ENCODE measurements at regions not wholly inside any gene's neighbourhood (a gene's known extent, or its start where the extent isn't known, plus 50 kb on each side); places are given as distances from the start of the nearest gene placed in this dataset.
"Not testable (repeated sequence)": the region's sequence is repeated elsewhere in the genome, so short reads cannot be mapped to it uniquely, and the experiment has no call there.

DNA sequence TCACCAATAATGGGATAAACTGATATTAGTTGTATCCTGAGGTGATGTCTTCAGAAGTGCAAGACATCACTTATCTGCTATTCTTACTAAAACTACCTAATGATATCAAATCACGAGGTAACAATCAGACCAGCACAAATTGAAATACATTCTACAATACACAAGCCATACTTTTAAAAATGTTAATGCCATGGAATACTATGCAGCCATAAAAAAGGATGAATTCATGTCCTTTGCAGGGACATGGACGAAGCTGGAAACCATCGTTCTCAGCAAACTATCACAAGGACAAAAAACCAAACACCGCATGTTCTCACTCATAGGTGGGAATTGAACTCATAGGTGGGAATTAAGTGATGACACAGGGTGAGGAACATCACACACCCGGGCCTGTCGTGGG is 129.3 kb downstream of the SST start:
- no peak for DNase-seq (ENCODE audit: low read depth in 2 of 3, low spot score in 1 of 3)

- no peak for DNase-seq (ENCODE audit: low read depth in 2 of 3, low spot score in 1 of 3)
Measured at GRCh38 chr3:187536185-187536584, 134.0 kb downstream of the SST start.

DNA sequence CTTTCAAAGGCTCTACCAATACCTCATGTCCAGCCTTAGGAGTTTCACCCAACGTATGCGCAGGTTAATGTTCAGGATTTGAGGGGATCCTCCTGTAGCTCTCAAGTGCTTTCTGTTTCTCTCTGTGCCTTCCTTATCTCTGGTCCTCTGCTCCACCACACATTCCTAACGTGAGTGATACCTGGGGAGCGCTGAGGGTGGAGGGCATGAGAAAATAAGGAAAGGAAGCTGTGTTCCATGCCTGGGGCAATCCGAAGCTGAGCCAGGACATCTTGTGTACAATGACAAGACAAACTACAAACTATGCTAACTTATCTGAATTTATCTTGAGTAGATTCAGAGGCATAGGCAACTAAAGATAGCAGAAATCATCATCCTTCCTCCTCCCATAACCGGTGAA is 136.4 kb downstream of the SST start:
- no peak for DNase-seq (ENCODE audit: low read depth in 2 of 3, low spot score in 1 of 3)

- no peak for DNase-seq (ENCODE audit: low read depth in 2 of 3, low spot score in 1 of 3)
Measured at GRCh38 chr3:187531831-187532230, 138.4 kb downstream of the SST start.

DNA sequence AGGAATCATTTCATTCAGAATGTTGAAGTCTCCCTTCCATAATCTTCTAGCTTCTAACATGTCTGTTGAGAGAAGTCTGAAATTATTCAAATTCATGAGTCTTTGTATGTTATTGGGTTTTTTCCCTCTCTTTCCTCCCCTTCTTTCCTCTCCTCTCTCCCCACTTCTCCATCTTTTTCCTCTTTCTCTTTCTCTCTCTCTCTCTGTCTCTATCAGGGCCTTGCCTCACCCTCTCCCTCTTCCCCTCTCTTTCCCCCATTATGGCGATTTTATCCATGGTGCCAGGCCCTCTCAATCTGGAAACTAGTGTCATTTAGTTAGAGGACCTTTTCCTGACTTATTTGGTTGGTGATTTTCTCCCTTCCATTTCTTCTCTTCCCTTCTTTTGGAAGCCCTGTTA is 147.3 kb downstream of the SST start:
- no peak for DNase-seq (ENCODE audit: low read depth in 2 of 3, low spot score in 1 of 3)

DNA sequence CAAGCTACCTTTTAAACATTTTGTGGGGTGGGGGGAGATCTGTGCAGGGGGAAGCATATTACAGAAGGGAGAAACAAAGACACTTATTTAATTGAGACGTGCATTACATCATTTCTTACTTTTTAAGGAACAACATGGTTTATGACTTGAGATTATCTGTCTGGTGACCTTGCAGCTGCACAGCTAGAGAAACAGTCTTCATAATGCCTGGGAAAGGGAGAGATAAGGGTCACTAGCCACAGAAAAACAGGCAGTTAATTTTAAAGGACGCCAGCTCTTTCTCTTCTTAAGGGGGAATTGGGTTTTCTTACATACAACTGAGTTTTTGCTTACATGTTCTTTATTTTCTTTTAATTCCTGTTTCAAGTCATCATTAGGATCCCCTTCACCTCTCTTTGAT is 147.9 kb downstream of the SST start:
- no peak for DNase-seq (ENCODE audit: low read depth in 2 of 3, low spot score in 1 of 3)

- DNase-seq (ENCODE audit: low read depth in 2 of 3, low spot score in 1 of 3): no peak
Measured at GRCh38 chr3:187521546-187521945, 148.6 kb downstream of the SST start.

DNA sequence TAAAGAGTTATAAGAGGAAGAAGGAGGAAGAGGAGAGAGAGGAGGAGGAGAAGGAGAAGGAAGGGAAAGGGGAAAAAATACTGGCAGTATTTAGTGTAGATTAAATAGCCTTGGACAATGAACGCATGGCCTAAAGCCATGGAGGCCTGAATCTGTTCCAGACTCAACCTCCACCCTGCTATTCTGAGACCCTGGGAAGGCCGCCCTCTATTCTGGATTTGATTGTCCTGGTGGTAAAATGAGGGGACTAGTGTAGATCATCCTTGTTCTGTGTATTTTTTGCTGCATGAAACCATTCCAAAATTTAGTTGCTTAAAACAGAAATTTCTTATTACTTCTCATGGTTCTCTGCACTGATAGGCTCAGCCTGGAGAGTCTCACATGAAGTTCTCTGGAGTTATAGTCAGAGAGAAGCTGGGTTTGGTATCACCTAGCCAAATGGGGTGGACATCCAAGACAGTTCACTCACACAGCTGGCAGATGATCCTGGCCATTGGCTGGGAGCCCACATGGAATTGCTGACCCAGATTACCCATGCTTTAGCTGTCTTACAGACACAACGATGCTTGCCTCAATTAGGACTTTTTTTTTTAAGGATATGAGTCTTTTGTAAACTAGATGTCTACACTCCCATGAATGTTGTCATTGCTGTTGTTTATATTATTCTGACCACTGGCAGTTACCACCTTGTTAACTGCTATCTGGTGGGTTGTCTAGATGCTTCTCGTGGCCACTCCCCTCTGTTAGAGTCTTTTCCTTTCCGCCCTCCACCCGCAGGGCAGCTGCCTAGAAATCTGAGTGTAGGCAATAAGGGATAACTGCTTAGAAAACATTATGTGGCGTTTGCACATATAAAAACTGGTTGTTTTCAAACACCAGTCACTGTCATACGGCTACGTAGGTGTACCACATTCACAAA is 149.9 kb downstream of the SST start:
- DNase-seq (ENCODE audit: low read depth in 2 of 3, low spot score in 1 of 3): no peak

GRCh38 chr3:187519428-187519890 is 150.7 kb downstream of the SST start:
- DNase-seq (ENCODE audit: low read depth in 2 of 3, low spot score in 1 of 3): no peak

DNA sequence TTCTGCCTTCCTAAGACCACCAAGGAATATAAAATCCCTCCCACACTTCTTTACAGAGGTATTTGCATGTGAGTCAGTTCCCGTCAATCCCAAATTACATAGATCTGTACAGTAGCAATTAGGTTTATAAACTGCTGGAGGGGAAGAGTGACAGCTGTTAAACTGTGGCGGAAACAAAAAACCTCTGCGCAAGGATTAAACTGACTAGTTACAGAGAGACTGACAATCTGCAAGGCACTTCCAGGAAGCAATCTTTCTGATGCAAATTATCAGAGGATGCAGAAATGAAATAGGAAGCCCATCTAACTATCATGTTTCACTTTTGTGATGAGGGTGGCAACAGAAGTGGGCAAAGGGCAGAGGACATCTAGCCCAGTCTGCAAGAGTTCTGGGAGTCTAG is 150.4 kb downstream of the RTP4 start:
- DNase-seq (ENCODE audit: low read depth in 2 of 3, low spot score in 1 of 3): no peak

DNA sequence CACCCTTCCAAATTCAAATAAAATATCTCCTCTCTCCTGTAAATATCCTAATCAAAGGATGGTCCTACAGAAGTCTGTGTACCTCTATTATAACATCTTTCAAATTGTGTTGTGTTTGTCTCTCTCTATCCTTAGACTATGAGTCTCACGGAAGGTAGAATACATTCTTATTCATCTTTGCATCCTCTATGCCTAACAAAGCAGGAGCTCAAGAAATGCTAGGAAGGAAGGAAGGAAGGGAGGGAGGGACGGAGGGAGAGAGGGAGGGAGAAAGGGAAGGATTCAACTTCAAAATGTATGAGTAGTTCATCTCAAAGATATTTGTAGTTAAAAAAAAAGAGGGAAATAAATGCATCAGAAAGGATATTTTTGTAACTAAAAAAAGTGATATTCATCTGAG is 150.0 kb downstream of the RTP4 start:
- no peak for DNase-seq (ENCODE audit: low read depth in 2 of 3, low spot score in 1 of 3)

DNA sequence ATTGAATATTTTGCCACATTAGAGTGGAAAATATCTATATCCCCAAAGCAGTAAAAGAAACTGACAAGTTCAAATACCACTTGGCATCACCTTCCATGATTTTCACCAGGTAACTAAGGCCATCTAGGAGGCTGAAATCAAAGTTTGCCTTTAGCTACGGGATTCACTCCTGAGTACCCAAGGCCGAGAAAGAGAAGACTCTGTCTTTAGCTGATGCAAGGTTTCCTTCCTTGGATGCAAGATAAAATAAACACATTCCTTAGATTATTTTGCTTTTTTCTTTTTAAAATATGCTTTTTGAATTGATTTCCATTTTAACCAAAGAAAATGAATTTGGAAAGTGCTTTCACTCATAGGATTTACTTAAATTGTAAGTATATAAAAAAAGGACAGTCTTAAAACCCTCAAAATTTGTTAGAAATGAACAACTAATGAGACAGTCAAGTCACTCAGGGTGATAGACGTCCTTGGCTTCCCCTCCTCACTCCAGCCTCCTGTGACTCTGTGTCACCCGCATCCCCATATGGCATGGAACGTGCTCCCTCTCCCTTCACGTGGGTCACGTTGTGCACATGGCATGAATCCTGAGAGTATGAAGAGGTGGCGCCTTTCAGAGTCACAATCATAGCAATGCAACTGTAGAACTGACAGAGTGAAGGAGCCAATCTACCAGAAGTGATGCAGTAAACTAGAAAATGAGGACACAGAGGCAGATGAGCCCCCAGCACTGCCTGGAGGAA is 148.4 kb downstream of the RTP4 start:
- no peak for DNase-seq (ENCODE audit: low read depth in 2 of 3, low spot score in 1 of 3)

DNA sequence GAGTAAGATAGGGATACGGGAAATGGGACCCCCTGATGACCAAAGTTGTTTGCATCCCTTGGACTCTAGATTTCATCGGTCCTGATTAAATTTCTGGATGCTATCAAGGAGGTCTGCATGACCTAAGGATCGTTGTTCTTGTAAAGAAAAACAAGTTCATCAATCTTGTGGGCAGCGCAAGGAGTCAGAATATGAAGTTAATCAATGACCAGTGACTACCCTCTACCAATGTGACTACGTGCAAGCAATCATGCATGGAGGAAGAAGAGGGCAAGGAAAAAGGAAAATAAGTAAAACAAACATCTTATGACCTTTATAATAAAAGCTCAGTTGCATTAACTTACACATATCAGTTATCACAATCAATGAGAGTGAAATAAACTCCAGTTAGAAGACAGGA is 139.7 kb downstream of the RTP4 start:
- no peak for DNase-seq (ENCODE audit: low read depth in 2 of 3, low spot score in 1 of 3)

- no peak for DNase-seq (ENCODE audit: low read depth in 2 of 3, low spot score in 1 of 3)
Measured at GRCh38 chr3:187507266-187507665, 139.1 kb downstream of the RTP4 start.

GRCh38 chr3:187504435-187504834 is 136.2 kb downstream of the RTP4 start:
- DNase-seq (ENCODE audit: low read depth in 2 of 3, low spot score in 1 of 3): no peak

DNA sequence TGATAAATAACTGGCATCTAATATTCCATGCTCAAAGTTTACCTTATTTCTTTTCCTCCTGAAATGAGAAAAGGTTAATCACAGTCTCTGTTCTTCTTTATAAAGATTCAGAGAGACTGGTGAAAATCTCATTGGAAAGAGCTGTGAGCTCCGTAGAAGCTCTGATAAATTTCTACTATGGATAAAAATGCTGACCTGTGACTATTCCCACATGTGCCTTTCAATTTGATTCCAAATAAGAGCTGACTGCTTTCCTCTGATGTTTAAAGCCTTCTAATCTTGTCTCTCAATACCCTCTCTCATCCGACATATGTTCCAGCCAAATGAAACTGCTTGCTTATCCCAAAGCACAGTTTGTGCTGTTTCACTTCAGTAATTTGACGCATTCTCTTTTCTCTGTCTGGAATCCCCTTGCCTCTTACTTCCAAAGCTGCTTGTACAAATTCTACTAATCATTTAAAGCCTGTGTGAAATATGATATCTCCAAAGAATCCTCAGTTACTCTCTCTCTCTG is 130.1 kb downstream of the RTP4 start:
- no peak for DNase-seq (ENCODE audit: low read depth in 2 of 3, low spot score in 1 of 3)

DNA sequence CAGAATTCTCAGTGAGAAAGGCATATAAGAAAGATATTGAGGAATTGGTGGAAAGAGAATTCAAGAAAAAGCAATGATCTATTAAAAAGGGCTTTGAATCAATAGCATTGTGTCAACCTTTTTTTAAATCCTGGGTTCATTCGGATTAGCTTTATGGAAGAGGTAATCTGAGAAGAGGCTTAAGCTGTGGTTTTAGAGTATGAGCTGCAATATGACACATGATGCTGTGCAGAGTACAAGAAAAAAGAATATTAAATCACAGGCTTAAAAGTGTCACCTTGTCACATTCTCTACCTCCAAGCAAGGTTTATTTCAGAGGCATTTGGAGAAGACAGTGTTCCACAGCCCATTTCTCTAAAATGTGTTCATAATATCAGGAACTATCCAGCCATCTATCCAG is 128.9 kb downstream of the RTP4 start:
- no peak for DNase-seq (ENCODE audit: low read depth in 2 of 3, low spot score in 1 of 3)

DNA sequence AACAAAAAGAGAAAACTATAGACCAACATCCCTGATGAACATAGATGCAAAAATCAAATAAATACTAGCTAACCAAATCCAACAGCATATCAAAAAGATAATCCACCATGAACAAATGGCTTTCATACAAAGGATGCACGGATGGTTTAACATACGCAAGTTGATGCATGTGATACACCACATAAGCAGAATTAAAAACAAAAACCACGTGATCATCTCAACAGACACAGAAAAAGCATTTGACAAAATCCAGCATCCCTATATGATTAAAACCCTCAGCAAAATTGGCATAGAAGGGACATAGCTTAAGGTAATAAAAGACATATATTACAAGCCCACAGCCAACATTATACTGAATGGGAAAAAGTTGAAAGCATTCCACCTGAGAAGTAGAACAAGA is 125.9 kb downstream of the RTP4 start:
- not testable (repeated sequence) for DNase-seq (ENCODE audit: low read depth in 2 of 3, low spot score in 1 of 3)

DNA sequence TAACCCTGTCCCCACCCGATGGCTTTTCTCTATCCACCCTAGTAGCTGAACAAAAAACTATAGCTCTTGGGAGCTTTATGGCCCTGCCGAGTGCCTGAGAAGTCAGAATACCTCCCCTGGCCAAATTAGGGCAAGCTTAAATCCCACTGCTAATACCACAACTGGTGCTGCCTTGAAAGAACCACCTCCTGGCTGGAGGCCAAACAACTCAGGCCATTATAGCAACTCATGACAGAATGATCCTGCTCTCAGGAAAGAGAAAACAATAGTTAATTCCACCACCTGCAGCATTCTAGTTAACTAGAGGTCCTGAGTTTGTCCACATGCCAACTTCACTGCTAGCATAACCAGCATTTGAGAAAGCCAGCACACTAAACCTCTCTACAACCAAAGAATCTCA is 123.2 kb downstream of the RTP4 start:
- no peak for DNase-seq (ENCODE audit: low read depth in 2 of 3, low spot score in 1 of 3)

GRCh38 chr3:187490366-187490765 is 122.2 kb downstream of the RTP4 start:
- DNase-seq (ENCODE audit: low read depth in 2 of 3, low spot score in 1 of 3): no peak

DNA sequence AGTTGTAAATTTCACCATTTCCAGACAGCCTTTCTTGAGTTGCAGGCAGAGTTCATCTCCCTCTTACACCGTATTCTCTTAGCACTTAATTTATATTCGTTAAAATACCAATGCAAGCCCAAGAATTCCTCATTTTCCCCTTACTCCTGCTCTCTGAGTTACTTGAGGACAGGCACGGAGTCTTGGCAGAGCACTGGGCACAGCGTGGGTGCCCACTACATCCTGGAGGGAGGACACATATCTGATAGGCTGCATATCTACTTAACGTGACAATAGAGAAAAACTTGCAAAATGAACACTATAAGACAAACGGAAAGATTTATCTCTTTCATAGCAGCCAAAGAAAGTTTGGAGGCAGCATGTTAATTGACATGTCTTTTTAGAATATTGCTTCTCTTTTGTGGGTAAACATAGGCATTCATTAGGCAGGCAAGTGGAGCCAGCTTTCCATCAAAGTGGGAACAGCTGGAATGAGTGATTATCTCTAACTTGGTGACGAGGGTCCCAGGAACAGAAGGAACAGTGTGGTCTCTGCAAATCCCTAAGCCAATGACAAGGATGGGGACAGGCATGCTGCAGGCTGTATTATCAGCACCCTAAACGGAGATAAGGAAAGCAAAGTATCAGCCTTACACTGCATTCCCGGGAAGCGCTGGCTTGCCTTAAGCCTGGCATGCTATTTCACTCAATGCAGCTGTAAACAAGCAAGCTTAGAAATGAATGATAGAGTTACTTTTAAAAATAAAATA is 116.5 kb downstream of the RTP4 start:
- no peak for DNase-seq (ENCODE audit: low read depth in 2 of 3, low spot score in 1 of 3)

Measured in stimulated activated CD4-positive, alpha-beta T cell treated with anti-CD3 and anti-CD28 coated beads, Interleukin-12 subunit alpha, Interleukin-12 subunit beta, amount 100 ng/mL, for 48 hours (primary cell).